ENCODE measurements at regions not wholly inside any gene's neighbourhood (a gene's known extent, or its start where the extent isn't known, plus 50 kb on each side); places are given as distances from the start of the nearest gene placed in this dataset.

GRCh38 chr2:8592736-8593135 lies 89.1 kb upstream of the ID2 start:
- no peak overlapping the region for H3K4me3 ChIP-seq
- no peaks in the 10 kb centered on the region for H3K9me3 ChIP-seq
- H3K36me3 ChIP-seq, result no peaks in the 10 kb centered on the region
- TF ChIP-seq, protein P1, sequence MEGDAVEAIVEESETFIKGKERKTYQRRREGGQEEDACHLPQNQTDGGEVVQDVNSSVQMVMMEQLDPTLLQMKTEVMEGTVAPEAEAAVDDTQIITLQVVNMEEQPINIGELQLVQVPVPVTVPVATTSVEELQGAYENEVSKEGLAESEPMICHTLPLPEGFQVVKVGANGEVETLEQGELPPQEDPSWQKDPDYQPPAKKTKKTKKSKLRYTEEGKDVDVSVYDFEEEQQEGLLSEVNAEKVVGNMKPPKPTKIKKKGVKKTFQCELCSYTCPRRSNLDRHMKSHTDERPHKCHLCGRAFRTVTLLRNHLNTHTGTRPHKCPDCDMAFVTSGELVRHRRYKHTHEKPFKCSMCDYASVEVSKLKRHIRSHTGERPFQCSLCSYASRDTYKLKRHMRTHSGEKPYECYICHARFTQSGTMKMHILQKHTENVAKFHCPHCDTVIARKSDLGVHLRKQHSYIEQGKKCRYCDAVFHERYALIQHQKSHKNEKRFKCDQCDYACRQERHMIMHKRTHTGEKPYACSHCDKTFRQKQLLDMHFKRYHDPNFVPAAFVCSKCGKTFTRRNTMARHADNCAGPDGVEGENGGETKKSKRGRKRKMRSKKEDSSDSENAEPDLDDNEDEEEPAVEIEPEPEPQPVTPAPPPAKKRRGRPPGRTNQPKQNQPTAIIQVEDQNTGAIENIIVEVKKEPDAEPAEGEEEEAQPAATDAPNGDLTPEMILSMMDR (IDR thresholded peaks at IDR 0.05), result no peak
- peaks cover 0 to 12% (median 0%) of the 10 kb centered on the region in 4 donors for H3K27me3 ChIP-seq
- H3K27ac ChIP-seq, result no peak overlapping the region
- H3K4me1 ChIP-seq, result no peaks in the 10 kb centered on the region
- 77 to 92% methylated on average over 5 to 6 of the region's 7 CpGs for WGBS, 2 donors
- DNase-seq, result no peak
- intact Hi-C loops (cut with DNase I), result no loop called here

- no peak overlapping the region for H3K4me3 ChIP-seq
- H3K36me3 ChIP-seq, result no peaks in the 10 kb centered on the region
- no peak for DNase-seq
- H3K9me3 ChIP-seq, result no peaks in the 10 kb centered on the region
- 80 to 88% methylated on average over 4 of the region's 4 CpGs for WGBS, 2 donors
- peaks cover 0 to 4% (median 0%) of the 10 kb centered on the region in 3 donors for H3K4me1 ChIP-seq
- H3K27ac ChIP-seq, result no peak overlapping the region
- H3K27me3 ChIP-seq, result peaks cover 0 to 7% (median 0%) of the 10 kb centered on the region in 4 donors
- intact Hi-C loops (cut with DNase I), result no loop called here
- TF ChIP-seq POLR2A (IDR thresholded peaks at IDR 0.05), result no peak
- TF ChIP-seq, protein P1 (IDR thresholded peaks at IDR 0.05), result no peak
These were observed 88.6 kb upstream of the ID2 start for GRCh38 chr2:8593243-8593642.

DNA sequence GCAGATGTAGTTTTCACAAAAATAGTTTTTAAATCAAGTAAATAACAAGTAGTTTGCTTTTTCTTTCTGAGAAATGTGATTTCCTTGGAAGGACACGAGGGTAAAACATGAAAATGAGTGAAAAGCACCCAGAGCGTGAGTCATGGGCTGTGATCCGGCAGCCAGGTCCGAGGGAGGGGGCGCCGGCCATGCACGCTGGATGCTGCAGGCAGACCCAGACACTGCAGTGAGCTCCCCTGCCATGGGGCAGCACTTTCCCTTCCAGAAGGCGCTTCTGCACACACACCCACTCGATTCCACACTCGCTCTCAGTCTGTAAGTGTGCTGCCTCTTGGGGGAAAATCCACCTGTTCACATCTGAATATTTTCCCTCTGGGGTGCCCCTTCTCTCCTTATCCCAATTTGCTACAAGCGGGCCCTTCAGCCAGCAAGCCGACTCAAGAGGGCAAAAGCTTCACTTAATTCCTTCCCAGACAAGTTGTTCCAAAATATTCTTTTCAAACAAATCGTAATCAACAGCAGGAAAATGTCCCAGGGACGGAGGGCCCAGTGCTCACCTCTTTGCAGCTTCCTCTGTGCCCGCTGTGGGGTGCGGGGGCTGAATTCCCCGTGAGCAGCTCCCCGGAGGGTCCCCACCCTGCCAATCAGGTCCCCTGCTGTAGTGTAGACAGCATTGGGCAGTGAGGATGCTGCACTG lies 87.0 kb upstream of the ID2 start:
- WGBS, 2 donors, result 72 to 73% methylated on average over 11 to 16 of the region's 18 CpGs
- no peak for DNase-seq
- peaks cover 0 to 5% (median 0%) of the 10 kb centered on the region in 4 donors for H3K27me3 ChIP-seq

DNA sequence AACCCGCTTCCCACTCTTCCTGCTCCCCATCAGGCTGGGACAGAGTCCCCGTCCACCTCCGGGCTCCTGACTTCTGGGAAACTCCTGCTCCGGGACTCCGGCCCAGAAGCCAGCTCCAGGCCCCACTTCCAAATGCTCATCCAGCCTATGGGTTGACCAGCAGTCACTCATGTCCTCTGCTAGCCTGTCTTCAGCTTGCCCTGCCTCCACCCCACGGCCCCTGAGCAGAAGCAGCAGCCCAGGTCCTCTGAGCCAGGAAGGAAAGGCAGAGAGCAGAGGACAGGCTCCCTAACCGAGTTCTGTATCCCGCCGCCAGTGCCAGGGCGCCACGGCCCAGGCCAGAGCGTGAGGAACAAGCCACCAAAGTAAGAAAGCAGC lies 86.4 kb upstream of the ID2 start:
- intact Hi-C loops (cut with DNase I), result no loop called here
- Histone ChIP-seq H3K4me3 (no peak overlapping the region), H3K4me1 (peaks cover 0 to 5% (median 0%) of the 10 kb centered on the region in 3 donors), H3K9me3 (no peaks in the 10 kb centered on the region), H3K36me3 (no peaks in the 10 kb centered on the region), H3K27ac (no peak overlapping the region), H3K27me3 (peaks cover 0 to 5% (median 0%) of the 10 kb centered on the region in 4 donors)
- 91 to 95% methylated on average over 7 to 8 of the region's 12 CpGs for WGBS, 2 donors
- no peak for DNase-seq
- no peak for TF ChIP-seq POLR2A (IDR thresholded peaks at IDR 0.05)
- TF ChIP-seq, protein P1 (IDR thresholded peaks at IDR 0.05), result no peak

More for the DNA sequence above, 87.0 kb upstream of the ID2 start:
- no peak overlapping the region for H3K4me3 ChIP-seq
- TF ChIP-seq, protein P1 (IDR thresholded peaks at IDR 0.05), result no peak
- no peak for TF ChIP-seq POLR2A (IDR thresholded peaks at IDR 0.05)
- no peak overlapping the region for H3K27ac ChIP-seq
- H3K36me3 ChIP-seq, result no peaks in the 10 kb centered on the region
- peaks cover 0 to 5% (median 0%) of the 10 kb centered on the region in 3 donors for H3K4me1 ChIP-seq
- intact Hi-C loops (cut with DNase I), result no loop called here
- no peaks in the 10 kb centered on the region for H3K9me3 ChIP-seq

DNA sequence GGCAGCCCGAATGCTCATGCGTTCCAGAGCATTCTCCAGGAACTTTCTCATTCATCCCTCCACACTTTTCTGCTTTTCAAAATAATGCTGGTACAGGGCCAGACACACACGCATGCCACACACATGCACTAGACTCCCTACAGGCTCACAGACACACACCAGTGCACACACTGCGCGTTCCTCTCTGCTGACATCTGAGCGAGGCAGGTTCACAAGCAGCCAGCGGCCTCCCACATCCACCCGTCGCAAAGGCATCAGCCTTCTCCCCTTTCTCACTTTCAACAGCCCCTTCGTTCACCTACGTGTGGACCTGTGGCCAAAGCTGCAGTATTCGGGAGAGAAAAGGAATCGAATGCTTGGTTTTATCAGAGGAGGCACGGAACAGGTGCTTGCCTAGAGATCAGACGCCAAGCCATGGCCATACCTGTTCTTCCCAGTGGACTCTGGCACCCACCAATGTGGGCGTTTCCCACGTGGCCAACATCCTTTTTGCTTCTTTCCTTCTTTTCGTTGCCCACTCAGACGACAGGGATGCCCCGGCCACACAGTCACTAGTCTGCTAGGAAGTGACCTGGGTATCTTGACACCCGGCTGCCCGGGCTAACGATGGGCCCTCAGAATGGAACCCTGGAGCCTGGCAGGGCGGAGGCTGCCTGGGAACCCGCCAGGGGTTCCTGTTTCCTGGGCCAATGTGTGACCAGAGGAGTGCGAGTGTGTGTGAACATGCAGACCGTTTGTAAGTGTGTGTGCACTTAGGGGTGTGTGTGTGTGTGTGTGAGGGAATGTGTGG lies 85.8 kb upstream of the ID2 start:
- peaks cover 0 to 5% (median 0%) of the 10 kb centered on the region in 3 donors for H3K4me1 ChIP-seq
- 81 to 84% methylated on average over 23 to 25 of the region's 27 CpGs for WGBS, 2 donors
- H3K27ac ChIP-seq, result no peak overlapping the region
- DNase-seq, result no peak
- no peaks in the 10 kb centered on the region for H3K36me3 ChIP-seq
- TF ChIP-seq, protein P1 (IDR thresholded peaks at IDR 0.05), result no peak
- no peak for TF ChIP-seq POLR2A (IDR thresholded peaks at IDR 0.05)
- peaks cover 0 to 5% (median 0%) of the 10 kb centered on the region in 4 donors for H3K27me3 ChIP-seq
- no peak overlapping the region for H3K4me3 ChIP-seq
- H3K9me3 ChIP-seq, result no peaks in the 10 kb centered on the region
- intact Hi-C loops (cut with DNase I), result no loop called here
